Neural cell (in vitro differentiated cells): ENCODE measurements at regions not wholly inside any gene's neighbourhood (a gene's known extent, or its start where the extent isn't known, plus 50 kb on each side); places are given as distances from the start of the nearest gene placed in this dataset.

Source experiments
- H2AFZ ChIP-seq: fragments of 200-600, 300-800 bp; sonication (generic), shearing (Covaris generic); 2 replicates; pipeline ENCODE4 v1.6.0; 2014; ENCODE audit warnings: low read depth, mild to moderate bottlenecking, antibody characterized with exemption, low read length, moderate library complexity
- H3F3A ChIP-seq: fragments of 200-600 bp; shearing (Covaris generic); 2 replicates; pipeline ENCODE4 v1.6.1; 2016; ENCODE audit warnings: mild to moderate bottlenecking, moderate library complexity, mixed read lengths, antibody characterized with exemption, low read length; ENCODE audit not compliant: insufficient read depth, poor library complexity, severe bottlenecking
- H3K27ac ChIP-seq: fragments of 200-600, 300-800 bp; sonication (generic), shearing (Covaris generic); 2 replicates; pipeline ENCODE4 v1.5.1; 2014; ENCODE audit warnings: mild to moderate bottlenecking, low read length, moderate library complexity
- H3K27me3 ChIP-seq: fragments of 300-800, 200-600 bp; sonication (generic), shearing (Covaris generic); 2 replicates; pipeline ENCODE4 v1.6.0; 2014; ENCODE audit warnings: mild to moderate bottlenecking, low read depth, low read length, moderate library complexity; ENCODE audit not compliant: insufficient read depth
- H3K36me3 ChIP-seq: fragments of 300-800, 200-600 bp; sonication (generic), shearing (Covaris generic); 2 replicates; pipeline ENCODE4 v1.5.1; 2014; ENCODE audit warnings: mild to moderate bottlenecking, antibody characterized with exemption, low read length, moderate library complexity; ENCODE audit not compliant: insufficient read depth
- H3K4me2 ChIP-seq: fragments of 300-800, 200-600 bp; sonication (generic), shearing (Covaris generic); 2 replicates; pipeline ENCODE4 v1.6.0; 2014; ENCODE audit warnings: mild to moderate bottlenecking, low read length
- H3K4me3 ChIP-seq: fragments of 300-800, 200-600 bp; sonication (generic), shearing (Covaris generic); 2 replicates; pipeline ENCODE4 v1.5.1; 2014; ENCODE audit warnings: mild to moderate bottlenecking, low read length, moderate library complexity
- H3K79me2 ChIP-seq: fragments of 200-600 bp; shearing (Covaris generic); replicated peaks from 2 replicates; pipeline ENCODE4 v1.6.0; 2014; ENCODE audit warnings: mild to moderate bottlenecking, low read length, moderate library complexity; ENCODE audit not compliant: insufficient read depth
- H3K9ac ChIP-seq: fragments of 300-800, 200-600 bp; sonication (generic), shearing (Covaris generic); 2 replicates; pipeline ENCODE4 v1.6.1; 2016; ENCODE audit warnings: mild to moderate bottlenecking, low read length, mixed read lengths
- H3K9me2 ChIP-seq: fragments of 200-600 bp; shearing (Covaris generic); 2 replicates; pipeline ENCODE4 v1.6.1; 2016; ENCODE audit warnings: mild to moderate bottlenecking, low read length, mixed read lengths; ENCODE audit not compliant: insufficient read depth
- H3K9me3 ChIP-seq: fragments of 200-600, 300-800 bp; sonication (generic), shearing (Covaris generic); 2 replicates; pipeline ENCODE4 v1.6.1; 2016; ENCODE audit warnings: mild to moderate bottlenecking, mixed run types, low read length, moderate library complexity, mixed read lengths
- H4K20me1 ChIP-seq: fragments of 200-600 bp; shearing (Covaris generic); 2 replicates; pipeline ENCODE4 v1.6.1; 2016; ENCODE audit warnings: mild to moderate bottlenecking, mixed run types; ENCODE audit not compliant: insufficient read depth
- EP300 ChIP-seq: fragments of 450-650 bp; conservative IDR thresholded peaks from 2 replicates; pipeline ENCODE4 v1.6.1; 2014; ENCODE audit warnings: antibody characterized with exemption, mild to moderate bottlenecking, moderate library complexity; ENCODE audit not compliant: poor library complexity, severe bottlenecking
- EZH2 ChIP-seq: fragments of 200-600, 300-800 bp; shearing (Covaris generic), sonication (generic); IDR thresholded peaks from 2 replicates; pipeline ENCODE4 v1.6.1; 2014; ENCODE audit warnings: antibody characterized with exemption, low read length, borderline replicate concordance, mild to moderate bottlenecking; ENCODE audit not compliant: insufficient read depth, poor library complexity, severe bottlenecking
- MXI1 ChIP-seq: fragments of 450-650 bp; conservative IDR thresholded peaks from 2 replicates; pipeline ENCODE4 v1.6.1; 2014; ENCODE audit warnings: antibody characterized with exemption, mild to moderate bottlenecking; ENCODE audit not compliant: poor library complexity, severe bottlenecking
- POLR2AphosphoS5 ChIP-seq: IDR thresholded peaks from 2 replicates; pipeline ENCODE4 v1.6.1; 2012
- RAD21 ChIP-seq: fragments of 450-650 bp; conservative IDR thresholded peaks from 2 replicates; pipeline ENCODE4 v1.6.1; 2014; ENCODE audit warnings: antibody characterized with exemption, mild to moderate bottlenecking, moderate library complexity
- SMC3 ChIP-seq: fragments of 450-650 bp; conservative IDR thresholded peaks from 2 replicates; pipeline ENCODE4 v1.6.1; 2014; ENCODE audit warnings: antibody characterized with exemption, mild to moderate bottlenecking, moderate library complexity; ENCODE audit not compliant: poor library complexity
- TAF1 ChIP-seq: IDR thresholded peaks from 2 replicates; pipeline ENCODE4 v1.6.1; 2012; ENCODE audit warnings: low read depth
- TF ChIP-seq, protein P1 (sequence below): IDR thresholded peaks from 2 replicates; pipeline ENCODE4 v1.6.1; 2012; ENCODE audit warnings: borderline replicate concordance
- TF ChIP-seq, protein P2 (sequence below): fragments of 450-650 bp; IDR thresholded peaks from 2 replicates; pipeline ENCODE4 v1.5.1; 2014; ENCODE audit warnings: antibody characterized with exemption, mild to moderate bottlenecking, moderate library complexity; ENCODE audit not compliant: poor library complexity, severe bottlenecking

DNA sequence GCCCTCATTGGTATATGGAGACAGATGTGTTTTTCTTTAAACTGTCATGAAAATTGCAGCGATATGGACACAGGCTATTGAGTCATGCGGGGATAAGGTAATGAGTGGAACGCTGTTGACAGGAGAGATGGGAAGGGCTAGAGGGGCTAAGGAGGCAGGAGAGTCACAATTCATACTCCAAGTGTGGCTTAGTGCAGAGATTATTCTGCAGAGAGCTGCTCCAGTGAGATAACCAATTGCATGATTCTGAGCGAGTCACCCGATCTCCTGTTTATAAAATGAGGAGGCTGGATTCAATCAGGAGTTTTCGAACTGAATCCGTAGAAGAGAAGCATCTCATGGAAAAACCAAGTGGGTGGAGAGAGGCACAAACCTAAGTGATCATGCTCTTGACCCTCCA lies 106.4 kb upstream of the PLEKHG7 start:
- no peaks in the 10 kb centered on the region for H3F3A ChIP-seq
- no peaks in the 10 kb centered on the region for H3K36me3 ChIP-seq
- no peak overlapping the region for H2AFZ ChIP-seq
- H4K20me1 ChIP-seq = no peaks in the 10 kb centered on the region
- H3K9ac ChIP-seq = no peak overlapping the region
- no peak overlapping the region for H3K4me2 ChIP-seq
- H3K4me3 ChIP-seq = no peak overlapping the region
- no peak overlapping the region for H3K27ac ChIP-seq
- no peaks in the 10 kb centered on the region for H3K9me2 ChIP-seq
- TF ChIP-seq RAD21 (no peak), EP300 (no peak), EZH2 (no peak), MXI1 (no peak), SMC3 (no peak), TAF1 (no peak), POLR2AphosphoS5 (no peak)
- TF ChIP-seq, protein P1, sequence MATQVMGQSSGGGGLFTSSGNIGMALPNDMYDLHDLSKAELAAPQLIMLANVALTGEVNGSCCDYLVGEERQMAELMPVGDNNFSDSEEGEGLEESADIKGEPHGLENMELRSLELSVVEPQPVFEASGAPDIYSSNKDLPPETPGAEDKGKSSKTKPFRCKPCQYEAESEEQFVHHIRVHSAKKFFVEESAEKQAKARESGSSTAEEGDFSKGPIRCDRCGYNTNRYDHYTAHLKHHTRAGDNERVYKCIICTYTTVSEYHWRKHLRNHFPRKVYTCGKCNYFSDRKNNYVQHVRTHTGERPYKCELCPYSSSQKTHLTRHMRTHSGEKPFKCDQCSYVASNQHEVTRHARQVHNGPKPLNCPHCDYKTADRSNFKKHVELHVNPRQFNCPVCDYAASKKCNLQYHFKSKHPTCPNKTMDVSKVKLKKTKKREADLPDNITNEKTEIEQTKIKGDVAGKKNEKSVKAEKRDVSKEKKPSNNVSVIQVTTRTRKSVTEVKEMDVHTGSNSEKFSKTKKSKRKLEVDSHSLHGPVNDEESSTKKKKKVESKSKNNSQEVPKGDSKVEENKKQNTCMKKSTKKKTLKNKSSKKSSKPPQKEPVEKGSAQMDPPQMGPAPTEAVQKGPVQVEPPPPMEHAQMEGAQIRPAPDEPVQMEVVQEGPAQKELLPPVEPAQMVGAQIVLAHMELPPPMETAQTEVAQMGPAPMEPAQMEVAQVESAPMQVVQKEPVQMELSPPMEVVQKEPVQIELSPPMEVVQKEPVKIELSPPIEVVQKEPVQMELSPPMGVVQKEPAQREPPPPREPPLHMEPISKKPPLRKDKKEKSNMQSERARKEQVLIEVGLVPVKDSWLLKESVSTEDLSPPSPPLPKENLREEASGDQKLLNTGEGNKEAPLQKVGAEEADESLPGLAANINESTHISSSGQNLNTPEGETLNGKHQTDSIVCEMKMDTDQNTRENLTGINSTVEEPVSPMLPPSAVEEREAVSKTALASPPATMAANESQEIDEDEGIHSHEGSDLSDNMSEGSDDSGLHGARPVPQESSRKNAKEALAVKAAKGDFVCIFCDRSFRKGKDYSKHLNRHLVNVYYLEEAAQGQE = no peak
- TF ChIP-seq, protein P2, sequence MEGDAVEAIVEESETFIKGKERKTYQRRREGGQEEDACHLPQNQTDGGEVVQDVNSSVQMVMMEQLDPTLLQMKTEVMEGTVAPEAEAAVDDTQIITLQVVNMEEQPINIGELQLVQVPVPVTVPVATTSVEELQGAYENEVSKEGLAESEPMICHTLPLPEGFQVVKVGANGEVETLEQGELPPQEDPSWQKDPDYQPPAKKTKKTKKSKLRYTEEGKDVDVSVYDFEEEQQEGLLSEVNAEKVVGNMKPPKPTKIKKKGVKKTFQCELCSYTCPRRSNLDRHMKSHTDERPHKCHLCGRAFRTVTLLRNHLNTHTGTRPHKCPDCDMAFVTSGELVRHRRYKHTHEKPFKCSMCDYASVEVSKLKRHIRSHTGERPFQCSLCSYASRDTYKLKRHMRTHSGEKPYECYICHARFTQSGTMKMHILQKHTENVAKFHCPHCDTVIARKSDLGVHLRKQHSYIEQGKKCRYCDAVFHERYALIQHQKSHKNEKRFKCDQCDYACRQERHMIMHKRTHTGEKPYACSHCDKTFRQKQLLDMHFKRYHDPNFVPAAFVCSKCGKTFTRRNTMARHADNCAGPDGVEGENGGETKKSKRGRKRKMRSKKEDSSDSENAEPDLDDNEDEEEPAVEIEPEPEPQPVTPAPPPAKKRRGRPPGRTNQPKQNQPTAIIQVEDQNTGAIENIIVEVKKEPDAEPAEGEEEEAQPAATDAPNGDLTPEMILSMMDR = no peak
- H3K27me3 ChIP-seq = no peaks in the 10 kb centered on the region
- no peaks in the 10 kb centered on the region for H3K79me2 ChIP-seq
- peaks cover 3% of the 10 kb centered on the region for H3K9me3 ChIP-seq

DNA sequence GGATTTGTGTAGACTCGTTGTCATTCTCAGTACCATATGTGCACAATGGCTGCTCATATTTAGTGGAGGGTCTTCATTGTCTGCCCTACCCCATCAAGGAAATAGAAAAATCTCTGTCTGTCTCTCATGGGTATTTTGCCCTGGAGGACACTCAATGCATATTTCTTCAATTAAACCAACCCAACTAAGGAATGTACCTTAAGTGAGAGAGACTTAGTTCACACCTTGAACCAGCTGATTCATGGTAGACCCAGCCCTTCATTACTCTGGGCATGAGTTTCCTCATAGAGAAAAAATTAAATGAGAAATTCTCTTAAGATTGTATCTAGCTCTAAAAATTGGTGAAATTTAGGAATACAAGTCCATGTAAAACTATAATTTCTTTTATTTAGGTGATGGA lies 107.1 kb upstream of the PLEKHG7 start:
- no peak overlapping the region for H3K27ac ChIP-seq
- H3K9ac ChIP-seq = no peak overlapping the region
- TF ChIP-seq RAD21 (no peak), TAF1 (no peak), SMC3 (no peak), EP300 (no peak), POLR2AphosphoS5 (no peak), EZH2 (no peak), MXI1 (no peak)
- TF ChIP-seq, protein P1 = no peak
- TF ChIP-seq, protein P2 = no peak
- H3K9me3 ChIP-seq = peaks cover 3% of the 10 kb centered on the region
- no peak overlapping the region for H2AFZ ChIP-seq
- no peak overlapping the region for H3K4me3 ChIP-seq
- no peaks in the 10 kb centered on the region for H4K20me1 ChIP-seq
- H3K27me3 ChIP-seq = no peaks in the 10 kb centered on the region
- H3K4me2 ChIP-seq = no peak overlapping the region
- no peaks in the 10 kb centered on the region for H3K36me3 ChIP-seq
- H3F3A ChIP-seq = no peaks in the 10 kb centered on the region
- no peaks in the 10 kb centered on the region for H3K79me2 ChIP-seq
- H3K9me2 ChIP-seq = no peaks in the 10 kb centered on the region
